MM.1S (cell line): ENCODE measurements at regions not wholly inside any gene's neighbourhood (a gene's known extent, or its start where the extent isn't known, plus 50 kb on each side); places are given as distances from the start of the nearest gene placed in this dataset.

ENCODE experiments used
- DNase-seq: peaks from one replicate; pipeline ENCODE4 v3.0.0-alpha.2; 2015
- H2AFZ ChIP-seq: fragments of 300-600 bp; sonication (generic); 2 replicates; pipeline ENCODE4 v1.6.0; 2016; ENCODE audit warnings: antibody characterized with exemption, low read length
- H3F3A ChIP-seq: fragments of 300-600 bp; sonication (generic); 2 replicates; pipeline ENCODE4 v1.6.1; 2016; ENCODE audit warnings: mild to moderate bottlenecking, antibody characterized with exemption, low read length, moderate library complexity, mixed read lengths; ENCODE audit not compliant: insufficient read depth
- H3K27ac ChIP-seq: fragments of 300-600 bp; sonication (generic); 2 replicates; pipeline ENCODE4 v1.5.1; 2016; ENCODE audit warnings: mild to moderate bottlenecking, low read length
- H3K27me3 ChIP-seq: fragments of 300-600 bp; sonication (generic); replicated peaks from 2 replicates; pipeline ENCODE4 v1.6.0; 2016; ENCODE audit warnings: low read length; ENCODE audit not compliant: insufficient read depth
- H3K36me3 ChIP-seq: fragments of 300-600 bp; sonication (generic); replicated peaks from 2 replicates; pipeline ENCODE4 v1.6.1; 2016; ENCODE audit warnings: mild to moderate bottlenecking, low read length, mixed read lengths; ENCODE audit not compliant: insufficient read depth
- H3K4me1 ChIP-seq: fragments of 300-600 bp; sonication (generic); 2 replicates; pipeline ENCODE4 v1.6.1; 2016; ENCODE audit warnings: low read length, mixed read lengths
- H3K4me2 ChIP-seq: fragments of 300-600 bp; sonication (generic); 2 replicates; pipeline ENCODE4 v1.6.0; 2016; ENCODE audit warnings: low read depth, low read length
- H3K4me3 ChIP-seq: fragments of 300-600 bp; sonication (generic); 2 replicates; pipeline ENCODE4 v1.5.1; 2016; ENCODE audit warnings: low read length, mixed read lengths
- H3K79me2 ChIP-seq: fragments of 300-600 bp; sonication (generic); 2 replicates; pipeline ENCODE4 v1.6.1; 2016; ENCODE audit warnings: mixed run types, low read length, mixed read lengths
- H3K9ac ChIP-seq: fragments of 300-600 bp; sonication (generic); 2 replicates; pipeline ENCODE4 v1.6.1; 2016; ENCODE audit warnings: low read length, mixed read lengths
- H3K9me2 ChIP-seq: fragments of 300-600 bp; sonication (generic); replicated peaks from 2 replicates; pipeline ENCODE4 v1.6.1; 2016; ENCODE audit warnings: mild to moderate bottlenecking, low read length, mixed read lengths; ENCODE audit not compliant: insufficient read depth
- H3K9me3 ChIP-seq: fragments of 300-600 bp; sonication (generic); replicated peaks from 2 replicates; pipeline ENCODE4 v1.6.1; 2016; ENCODE audit warnings: mild to moderate bottlenecking, low read length, mixed read lengths; ENCODE audit not compliant: insufficient read depth
- H4K20me1 ChIP-seq: fragments of 300-600 bp; sonication (generic); 2 replicates; pipeline ENCODE4 v1.6.1; 2016; ENCODE audit warnings: mild to moderate bottlenecking, low read length, moderate library complexity, mixed read lengths; ENCODE audit not compliant: insufficient read depth
- EZH2 ChIP-seq: fragments of 300-600 bp; sonication (generic); optimal IDR thresholded peaks from 2 replicates; pipeline ENCODE3; 2017; ENCODE audit warnings: low read depth, mild to moderate bottlenecking, antibody characterized with exemption, low read length, mixed read lengths
- EZH2phosphoT487 ChIP-seq: fragments of 300-600 bp; sonication (generic); IDR thresholded peaks from 2 replicates; pipeline ENCODE4 v1.6.1; 2018; ENCODE audit warnings: antibody characterized with exemption, low read length
- TF ChIP-seq, protein P1 (sequence below): fragments of 300-600 bp; sonication (generic); IDR thresholded peaks from 2 replicates; pipeline ENCODE4 v1.5.1; 2016; ENCODE audit warnings: antibody characterized with exemption, low read length, mixed read lengths

DNA sequence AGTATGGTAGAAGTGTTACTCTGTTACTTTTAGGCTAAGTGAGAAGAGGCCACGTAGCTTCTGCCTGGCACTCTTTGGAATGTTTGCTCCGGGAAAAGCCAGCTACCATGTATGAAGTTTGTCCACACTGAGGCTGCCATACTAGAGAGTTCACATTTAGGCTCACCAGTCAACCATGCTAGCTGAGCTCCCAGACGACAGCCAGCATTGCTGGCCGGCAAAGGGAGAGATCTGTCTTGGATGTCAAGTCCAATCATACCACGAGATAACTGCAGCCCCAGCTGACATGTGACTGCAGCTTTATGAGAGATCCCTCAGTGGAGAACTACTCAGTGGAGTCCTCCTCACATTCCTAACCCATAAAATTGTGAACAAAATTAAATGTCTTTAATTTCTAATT is 321.2 kb upstream of the F9 start:
- Histone ChIP-seq H3K4me3 (no peak overlapping the region), H3F3A (no peaks in the 10 kb centered on the region), H3K9me2 (no peaks in the 10 kb centered on the region), H3K9me3 (no peaks in the 10 kb centered on the region), H2AFZ (no peak overlapping the region), H3K27me3 (no peaks in the 10 kb centered on the region), H3K4me2 (no peak overlapping the region), H4K20me1 (no peaks in the 10 kb centered on the region), H3K9ac (no peak overlapping the region), H3K4me1 (no peaks in the 10 kb centered on the region), H3K27ac (no peak overlapping the region), H3K79me2 (no peaks in the 10 kb centered on the region), H3K36me3 (no peaks in the 10 kb centered on the region)
- TF ChIP-seq EZH2phosphoT487 = no peak
- TF ChIP-seq, protein P1, sequence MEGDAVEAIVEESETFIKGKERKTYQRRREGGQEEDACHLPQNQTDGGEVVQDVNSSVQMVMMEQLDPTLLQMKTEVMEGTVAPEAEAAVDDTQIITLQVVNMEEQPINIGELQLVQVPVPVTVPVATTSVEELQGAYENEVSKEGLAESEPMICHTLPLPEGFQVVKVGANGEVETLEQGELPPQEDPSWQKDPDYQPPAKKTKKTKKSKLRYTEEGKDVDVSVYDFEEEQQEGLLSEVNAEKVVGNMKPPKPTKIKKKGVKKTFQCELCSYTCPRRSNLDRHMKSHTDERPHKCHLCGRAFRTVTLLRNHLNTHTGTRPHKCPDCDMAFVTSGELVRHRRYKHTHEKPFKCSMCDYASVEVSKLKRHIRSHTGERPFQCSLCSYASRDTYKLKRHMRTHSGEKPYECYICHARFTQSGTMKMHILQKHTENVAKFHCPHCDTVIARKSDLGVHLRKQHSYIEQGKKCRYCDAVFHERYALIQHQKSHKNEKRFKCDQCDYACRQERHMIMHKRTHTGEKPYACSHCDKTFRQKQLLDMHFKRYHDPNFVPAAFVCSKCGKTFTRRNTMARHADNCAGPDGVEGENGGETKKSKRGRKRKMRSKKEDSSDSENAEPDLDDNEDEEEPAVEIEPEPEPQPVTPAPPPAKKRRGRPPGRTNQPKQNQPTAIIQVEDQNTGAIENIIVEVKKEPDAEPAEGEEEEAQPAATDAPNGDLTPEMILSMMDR = no peak
- TF ChIP-seq EZH2 = no peak
- no peak for DNase-seq

DNA sequence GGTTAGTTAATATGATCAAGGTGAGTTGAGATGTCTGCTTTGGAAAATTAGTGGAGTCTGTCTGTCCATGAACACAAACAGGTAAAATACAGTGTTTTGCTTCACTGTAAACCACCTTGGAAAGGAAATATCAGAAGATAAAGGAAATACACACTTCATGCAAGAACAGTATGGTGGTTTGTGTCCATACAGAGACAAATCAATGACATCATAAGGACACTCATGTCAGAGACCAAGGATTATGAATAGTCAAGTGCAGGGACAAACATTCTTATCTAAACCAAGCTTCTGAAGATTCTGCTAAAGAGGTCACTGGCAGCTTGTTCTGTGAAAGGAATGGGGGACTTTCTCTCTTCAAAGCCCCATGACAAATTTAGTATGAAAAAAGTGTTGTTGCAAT is 322.9 kb upstream of the F9 start:
- no peak overlapping the region for H3K9ac ChIP-seq
- no peak overlapping the region for H3K4me3 ChIP-seq
- H3K4me1 ChIP-seq = no peaks in the 10 kb centered on the region
- no peaks in the 10 kb centered on the region for H3K9me2 ChIP-seq
- H3K4me2 ChIP-seq = no peak overlapping the region
- H3K9me3 ChIP-seq = no peaks in the 10 kb centered on the region
- H3F3A ChIP-seq = no peaks in the 10 kb centered on the region
- TF ChIP-seq, protein P1 = no peak
- TF ChIP-seq EZH2phosphoT487 (no peak), EZH2 (no peak)
- H2AFZ ChIP-seq = no peak overlapping the region
- H4K20me1 ChIP-seq = no peaks in the 10 kb centered on the region
- H3K27ac ChIP-seq = no peak overlapping the region
- no peaks in the 10 kb centered on the region for H3K27me3 ChIP-seq
- DNase-seq = no peak
- H3K36me3 ChIP-seq = no peaks in the 10 kb centered on the region
- H3K79me2 ChIP-seq = no peaks in the 10 kb centered on the region

DNA sequence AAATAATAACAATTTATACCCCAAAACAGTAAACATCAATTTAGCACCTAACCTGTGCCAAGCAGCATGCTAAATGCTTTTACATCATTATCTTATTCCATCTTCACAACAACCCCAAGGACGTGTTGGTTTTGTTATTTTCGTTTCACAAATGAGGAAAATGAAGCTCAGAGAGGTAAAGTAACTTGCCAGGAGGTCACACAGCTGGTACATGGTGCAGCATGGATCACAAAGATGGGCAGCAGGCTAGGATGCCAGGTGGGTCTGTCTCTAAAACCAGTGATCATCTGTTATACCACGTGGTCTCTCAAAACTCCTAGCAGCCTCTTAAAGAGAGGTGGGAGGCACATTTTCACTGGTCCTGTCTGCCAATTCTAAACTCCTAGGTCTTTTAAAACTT is 323.6 kb upstream of the F9 start:
- no peak overlapping the region for H3K9ac ChIP-seq
- H2AFZ ChIP-seq = no peak overlapping the region
- H3K4me2 ChIP-seq = no peak overlapping the region
- no peaks in the 10 kb centered on the region for H3K9me2 ChIP-seq
- no peaks in the 10 kb centered on the region for H3K36me3 ChIP-seq
- DNase-seq = no peak
- H3K4me1 ChIP-seq = no peaks in the 10 kb centered on the region
- TF ChIP-seq EZH2phosphoT487 = no peak
- TF ChIP-seq, protein P1 = no peak
- TF ChIP-seq EZH2 = no peak
- no peak overlapping the region for H3K27ac ChIP-seq
- H3K9me3 ChIP-seq = no peaks in the 10 kb centered on the region
- no peak overlapping the region for H3K4me3 ChIP-seq
- no peaks in the 10 kb centered on the region for H3K79me2 ChIP-seq
- no peaks in the 10 kb centered on the region for H4K20me1 ChIP-seq
- no peaks in the 10 kb centered on the region for H3K27me3 ChIP-seq
- no peaks in the 10 kb centered on the region for H3F3A ChIP-seq
